Heart left ventricle (tissue), 16 donors: ENCODE measurements at regions not wholly inside any gene's neighbourhood (a gene's known extent, or its start where the extent isn't known, plus 50 kb on each side); places are given as distances from the start of the nearest gene placed in this dataset.
A peak's percentile ranks its signal among the peaks of the same experiment; 100 is the strongest.

Source experiments
- ATAC-seq, 4 donors: fragments of 200-7000 bp; cut with Tn5 transposase; one replicate each; pipeline ENCODE4 v1.9.1; 2020 to 2022; ENCODE audit warnings: moderate library complexity in 4 of 4, mild to moderate bottlenecking in 3 of 4, moderate number of reproducible peaks in 1 of 4
- DNase-seq, 5 donors: peaks; one replicate each; pipeline ENCODE4 v3.0.0-alpha.2; 2020
- H3K27ac ChIP-seq, 12 donors: fragments of 200-600 bp; sonication (generic) in 4 of 12; one replicate each; pipeline versions ENCODE4 v1.5.0 to v1.8.0; 2016 to 2022; ENCODE audit warnings: mild to moderate bottlenecking in 2 of 12
- H3K27me3 ChIP-seq, 9 donors: fragments of 200-600 bp; sonication (generic) in 2 of 9; one replicate each; pipeline versions ENCODE4 v1.5.1 to v1.8.0; 2016 to 2022; ENCODE audit warnings: mild to moderate bottlenecking in 3 of 9
- H3K36me3 ChIP-seq, 9 donors: fragments of 200-600 bp; sonication (generic) in 2 of 9; one replicate each; pipeline versions ENCODE4 v1.5.0 to v1.8.0; 2018 to 2022; ENCODE audit warnings: mild to moderate bottlenecking in 2 of 9
- H3K4me1 ChIP-seq, 12 donors: fragments of 200-600 bp; sonication (generic) in 4 of 12; one replicate each; pipeline versions ENCODE4 v1.5.0 to v1.8.0; 2016 to 2022; ENCODE audit warnings: mild to moderate bottlenecking in 3 of 12
- H3K4me3 ChIP-seq, 12 donors: fragments of 200-600 bp; sonication (generic) in 4 of 12; one replicate each; pipeline versions ENCODE4 v1.5.0 to v1.8.0; 2017 to 2022; ENCODE audit warnings: mild to moderate bottlenecking in 9 of 12, moderate library complexity in 4 of 12
- H3K9me3 ChIP-seq, 12 donors: fragments of 200-600 bp; sonication (generic) in 4 of 12; one replicate each; pipeline versions ENCODE4 v1.5.0 to v1.8.0; 2016 to 2022; ENCODE audit warnings: mild to moderate bottlenecking in 1 of 12
- POLR2A ChIP-seq, 2 donors: fragments of 450-650 bp; IDR thresholded peaks; one replicate each; pipeline ENCODE4 v1.6.1; 2017; ENCODE audit warnings: antibody characterized with exemption in 2 of 2, mild to moderate bottlenecking in 2 of 2, moderate library complexity in 2 of 2
- WGBS, 4 donors: extraction: QIAGEN DNeasy Blood & Tissue Kit in 2 of 4; methylation state at CpG; one replicate each; pipeline versions ENCODE4 v1.1.5 to v1.1.7; 2013 to 2018; 5-methylcytosine and 5-hydroxymethylcytosine counted together
- intact Hi-C, 10 donors: fragments of 100-400 bp; cut with DNase I; formaldehyde crosslinking; loops; one replicate each; pipeline versions ENCODE4 v1.11.1 to v1.14.2; 2022
- TF ChIP-seq, protein P1 (sequence below), 12 donors: fragments of 200-600 bp; sonication (generic) in 4 of 12; IDR thresholded peaks; one replicate each; pipeline versions ENCODE4 v1.5.0 to v1.8.0; 2018 to 2022; ENCODE audit warnings: antibody characterized with exemption in 12 of 12, mild to moderate bottlenecking in 5 of 12
- donor health status: ischemic (EF 13 %, LVEDD 7.1; RV severe dilation, severe dysfunction).
- donor health status: healthy with polysubstance abuse.
- donor health status: DM: no; HTN: yes; CAD: no.
- donor health status: DM: no; HTN: no; CAD: no.
- donor health status: ischemic (EF 25% LVEDD 6.9; RV normal size, moderate dysfunction).
- donor health status: ischemic (EF 25% LVEDD 5.7; RV mildly dilated, moderate dysfunction).
- donor health status: healthy.
- donor health status: DM: yes; HTN: yes; CAD: no.
- donor health status: ischemic (EF 35%, LVEDD 5.7; RV mildly dilated, moderate dysfunction).
- donor health status: nonischemic (EF 11% LVEDD 7.7; RV severe dilation, severe dysfunction).
- donor health status: DM: yes; HTN: yes; CAD: no.
- donor health status: PGD.
- donor health status: ischemic (EF 29% LVEDD 5.4; RV normal size, mild dysfunction).
- donor health status: nonischemic (EF 23%, LVEDD 6.1; RV moderate dilation, normal function).

DNA sequence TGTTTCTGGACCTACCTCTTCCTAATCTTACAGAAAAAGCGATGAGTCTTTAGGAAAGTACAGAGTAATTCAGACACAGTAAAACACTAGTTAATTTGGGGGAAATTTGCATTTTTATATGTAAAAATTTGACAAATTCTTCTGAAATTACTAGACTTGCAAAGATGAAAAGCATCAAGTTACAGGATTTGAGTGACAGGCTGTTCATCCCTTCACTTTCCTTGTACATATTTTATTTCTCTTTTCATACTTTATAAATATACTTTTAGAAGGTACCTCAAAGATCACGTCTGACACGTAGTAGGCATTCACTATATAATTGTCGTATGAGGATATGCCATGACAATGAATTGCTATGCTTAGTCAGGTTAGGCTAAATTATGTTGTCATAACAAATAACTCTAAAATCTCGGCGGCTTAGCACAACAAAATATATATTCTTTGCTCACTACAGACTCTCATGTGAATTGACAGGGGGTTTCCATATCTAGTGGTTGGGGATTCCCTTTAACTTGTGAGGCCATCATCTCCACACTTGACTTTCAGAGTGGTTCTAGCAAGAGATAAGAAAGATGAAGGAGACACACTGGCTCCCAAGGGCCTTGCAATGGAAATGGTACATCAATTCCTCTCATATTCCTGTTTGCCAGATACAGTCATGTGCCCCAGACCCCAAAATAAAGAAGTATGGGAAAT lies 154.1 kb upstream of the TUT7 start:
- Histone ChIP-seq H3K27me3 (no peaks in the 10 kb centered on the region), H3K9me3 (no peaks in the 10 kb centered on the region), H3K4me3 (no peak overlapping the region), H3K36me3 (no peaks in the 10 kb centered on the region), H3K27ac (no peak overlapping the region), H3K4me1 (no peaks in the 10 kb centered on the region)
- WGBS, 4 donors: 93 to 96% (median 95%) methylated on average over 6 of the region's 6 CpGs
- ATAC-seq (no peak), DNase-seq (no peak)
- intact Hi-C loops: no loop called here
- TF ChIP-seq POLR2A (IDR thresholded peaks at IDR 0.05): no peak
- TF ChIP-seq, protein P1, sequence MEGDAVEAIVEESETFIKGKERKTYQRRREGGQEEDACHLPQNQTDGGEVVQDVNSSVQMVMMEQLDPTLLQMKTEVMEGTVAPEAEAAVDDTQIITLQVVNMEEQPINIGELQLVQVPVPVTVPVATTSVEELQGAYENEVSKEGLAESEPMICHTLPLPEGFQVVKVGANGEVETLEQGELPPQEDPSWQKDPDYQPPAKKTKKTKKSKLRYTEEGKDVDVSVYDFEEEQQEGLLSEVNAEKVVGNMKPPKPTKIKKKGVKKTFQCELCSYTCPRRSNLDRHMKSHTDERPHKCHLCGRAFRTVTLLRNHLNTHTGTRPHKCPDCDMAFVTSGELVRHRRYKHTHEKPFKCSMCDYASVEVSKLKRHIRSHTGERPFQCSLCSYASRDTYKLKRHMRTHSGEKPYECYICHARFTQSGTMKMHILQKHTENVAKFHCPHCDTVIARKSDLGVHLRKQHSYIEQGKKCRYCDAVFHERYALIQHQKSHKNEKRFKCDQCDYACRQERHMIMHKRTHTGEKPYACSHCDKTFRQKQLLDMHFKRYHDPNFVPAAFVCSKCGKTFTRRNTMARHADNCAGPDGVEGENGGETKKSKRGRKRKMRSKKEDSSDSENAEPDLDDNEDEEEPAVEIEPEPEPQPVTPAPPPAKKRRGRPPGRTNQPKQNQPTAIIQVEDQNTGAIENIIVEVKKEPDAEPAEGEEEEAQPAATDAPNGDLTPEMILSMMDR (IDR thresholded peaks at IDR 0.05): no peak

DNA sequence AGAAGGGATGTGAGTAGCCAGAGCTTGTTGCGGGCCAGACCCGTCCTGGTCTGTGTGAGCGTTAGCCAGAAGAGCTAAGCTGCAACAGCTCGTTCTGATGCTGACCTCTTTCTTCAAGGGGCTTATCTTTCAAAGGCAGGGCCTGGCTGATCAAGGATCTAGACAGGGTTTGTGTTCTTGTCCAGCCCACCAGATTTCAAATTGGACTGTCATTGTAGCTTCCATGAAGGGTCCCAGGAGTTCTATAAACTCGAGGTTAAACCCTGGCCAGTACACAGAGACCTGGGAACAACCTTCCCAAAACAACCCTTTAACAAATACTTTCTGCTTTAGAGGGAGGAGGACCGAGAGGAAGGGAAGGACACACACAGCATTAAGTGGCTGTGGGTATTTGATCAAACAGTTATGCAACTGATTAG lies 153.0 kb upstream of the TUT7 start:
- H3K4me3 ChIP-seq: no peak overlapping the region
- 52 to 77% (median 72%) methylated on average over 6 of the region's 6 CpGs for WGBS, 4 donors
- no peaks in the 10 kb centered on the region for H3K9me3 ChIP-seq
- H3K4me1 ChIP-seq: no peaks in the 10 kb centered on the region
- H3K27ac ChIP-seq: peak overlapping the region in 3 of 12 donors; percentile 30 to 51 (median 44)
- no peaks in the 10 kb centered on the region for H3K36me3 ChIP-seq
- no peak for DNase-seq
- peak in 3 of 4 donors; percentile 20 to 51 (median 26) for ATAC-seq
- H3K27me3 ChIP-seq: no peaks in the 10 kb centered on the region
- no peak for TF ChIP-seq POLR2A (IDR thresholded peaks at IDR 0.05)
- TF ChIP-seq, protein P1 (IDR thresholded peaks at IDR 0.05): no peak
- intact Hi-C loops: no loop called here

DNA sequence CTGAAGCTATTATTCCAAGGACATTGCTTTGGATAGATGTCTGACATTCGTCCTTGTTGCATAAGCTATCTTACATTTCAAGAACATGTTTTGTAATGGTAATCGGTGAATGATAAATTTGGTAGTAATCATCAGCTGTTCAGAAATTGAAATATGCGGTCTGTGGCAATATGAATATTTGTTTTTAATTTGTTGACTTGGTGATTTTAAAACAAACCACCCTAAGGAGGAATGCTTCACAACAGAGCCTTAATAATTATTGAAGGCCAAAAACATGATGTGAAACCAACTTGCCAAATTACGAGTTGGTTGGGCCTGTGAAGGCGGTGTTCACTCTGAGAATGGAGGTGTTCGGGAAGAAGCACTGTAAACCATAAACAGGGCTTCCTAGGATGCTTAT lies 149.7 kb upstream of the TUT7 start:
- intact Hi-C loops: no loop called here
- no peak overlapping the region for H3K27ac ChIP-seq
- no peak for TF ChIP-seq POLR2A (IDR thresholded peaks at IDR 0.05)
- TF ChIP-seq, protein P1 (IDR thresholded peaks at IDR 0.05): no peak
- no peaks in the 10 kb centered on the region for H3K9me3 ChIP-seq
- 94 to 96% (median 95%) methylated on average over 6 of the region's 6 CpGs for WGBS, 4 donors
- H3K4me3 ChIP-seq: no peak overlapping the region
- no peaks in the 10 kb centered on the region for H3K36me3 ChIP-seq
- DNase-seq (no peak), ATAC-seq (no peak)
- peaks cover 0 to 6% (median 0%) of the 10 kb centered on the region in 9 donors for H3K27me3 ChIP-seq
- no peaks in the 10 kb centered on the region for H3K4me1 ChIP-seq

DNA sequence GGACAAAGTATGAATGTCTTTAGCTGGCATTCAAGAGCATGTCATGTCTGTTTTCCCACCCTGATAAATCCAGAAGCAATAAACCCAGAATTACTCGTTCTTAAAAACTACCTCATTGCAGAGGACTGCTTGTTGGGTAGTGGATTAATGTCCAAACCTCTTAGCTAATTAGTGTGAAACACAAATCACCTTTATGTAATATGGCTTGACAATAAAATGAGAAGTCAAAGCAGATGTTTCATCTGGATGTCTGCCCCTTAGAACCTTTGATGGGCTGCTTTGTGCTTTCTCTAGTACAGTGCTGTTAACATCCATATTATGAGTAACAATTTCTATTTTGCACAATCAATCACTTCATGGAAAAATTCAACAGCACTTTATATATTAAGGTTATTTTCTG lies 149.1 kb upstream of the TUT7 start:
- Histone ChIP-seq H3K27ac (no peak overlapping the region), H3K36me3 (no peaks in the 10 kb centered on the region), H3K4me1 (no peaks in the 10 kb centered on the region), H3K4me3 (no peak overlapping the region), H3K9me3 (no peaks in the 10 kb centered on the region), H3K27me3 (peaks cover 0 to 6% (median 0%) of the 10 kb centered on the region in 9 donors)
- ATAC-seq (no peak), DNase-seq (no peak)
- WGBS, 4 donors: 76 to 83% (median 78%) methylated on average over 1 of the region's 1 CpG
- intact Hi-C loops: no loop called here
- TF ChIP-seq, protein P1 (IDR thresholded peaks at IDR 0.05): no peak
- no peak for TF ChIP-seq POLR2A (IDR thresholded peaks at IDR 0.05)
